Neural cell (in vitro differentiated cells): ENCODE measurements at regions not wholly inside any gene's neighbourhood (a gene's known extent, or its start where the extent isn't known, plus 50 kb on each side); places are given as distances from the start of the nearest gene placed in this dataset.

ENCODE experiments used
- H2AFZ ChIP-seq: fragments of 200-600, 300-800 bp; sonication (generic), shearing (Covaris generic); 2 replicates; pipeline ENCODE4 v1.6.0; 2014; ENCODE audit warnings: low read depth, mild to moderate bottlenecking, antibody characterized with exemption, low read length, moderate library complexity
- H3F3A ChIP-seq: fragments of 200-600 bp; shearing (Covaris generic); 2 replicates; pipeline ENCODE4 v1.6.1; 2016; ENCODE audit warnings: mild to moderate bottlenecking, moderate library complexity, mixed read lengths, antibody characterized with exemption, low read length; ENCODE audit not compliant: insufficient read depth, poor library complexity, severe bottlenecking
- H3K27ac ChIP-seq: fragments of 200-600, 300-800 bp; sonication (generic), shearing (Covaris generic); 2 replicates; pipeline ENCODE4 v1.5.1; 2014; ENCODE audit warnings: mild to moderate bottlenecking, low read length, moderate library complexity
- H3K27me3 ChIP-seq: fragments of 300-800, 200-600 bp; sonication (generic), shearing (Covaris generic); 2 replicates; pipeline ENCODE4 v1.6.0; 2014; ENCODE audit warnings: mild to moderate bottlenecking, low read depth, low read length, moderate library complexity; ENCODE audit not compliant: insufficient read depth
- H3K36me3 ChIP-seq: fragments of 300-800, 200-600 bp; sonication (generic), shearing (Covaris generic); 2 replicates; pipeline ENCODE4 v1.5.1; 2014; ENCODE audit warnings: mild to moderate bottlenecking, antibody characterized with exemption, low read length, moderate library complexity; ENCODE audit not compliant: insufficient read depth
- H3K4me2 ChIP-seq: fragments of 300-800, 200-600 bp; sonication (generic), shearing (Covaris generic); 2 replicates; pipeline ENCODE4 v1.6.0; 2014; ENCODE audit warnings: mild to moderate bottlenecking, low read length
- H3K4me3 ChIP-seq: fragments of 300-800, 200-600 bp; sonication (generic), shearing (Covaris generic); 2 replicates; pipeline ENCODE4 v1.5.1; 2014; ENCODE audit warnings: mild to moderate bottlenecking, low read length, moderate library complexity
- H3K79me2 ChIP-seq: fragments of 200-600 bp; shearing (Covaris generic); replicated peaks from 2 replicates; pipeline ENCODE4 v1.6.0; 2014; ENCODE audit warnings: mild to moderate bottlenecking, low read length, moderate library complexity; ENCODE audit not compliant: insufficient read depth
- H3K9ac ChIP-seq: fragments of 300-800, 200-600 bp; sonication (generic), shearing (Covaris generic); 2 replicates; pipeline ENCODE4 v1.6.1; 2016; ENCODE audit warnings: mild to moderate bottlenecking, low read length, mixed read lengths
- H3K9me2 ChIP-seq: fragments of 200-600 bp; shearing (Covaris generic); 2 replicates; pipeline ENCODE4 v1.6.1; 2016; ENCODE audit warnings: mild to moderate bottlenecking, low read length, mixed read lengths; ENCODE audit not compliant: insufficient read depth
- H3K9me3 ChIP-seq: fragments of 200-600, 300-800 bp; sonication (generic), shearing (Covaris generic); 2 replicates; pipeline ENCODE4 v1.6.1; 2016; ENCODE audit warnings: mild to moderate bottlenecking, mixed run types, low read length, moderate library complexity, mixed read lengths
- H4K20me1 ChIP-seq: fragments of 200-600 bp; shearing (Covaris generic); 2 replicates; pipeline ENCODE4 v1.6.1; 2016; ENCODE audit warnings: mild to moderate bottlenecking, mixed run types; ENCODE audit not compliant: insufficient read depth
- EP300 ChIP-seq: fragments of 450-650 bp; conservative IDR thresholded peaks from 2 replicates; pipeline ENCODE4 v1.6.1; 2014; ENCODE audit warnings: antibody characterized with exemption, mild to moderate bottlenecking, moderate library complexity; ENCODE audit not compliant: poor library complexity, severe bottlenecking
- EZH2 ChIP-seq: fragments of 200-600, 300-800 bp; shearing (Covaris generic), sonication (generic); IDR thresholded peaks from 2 replicates; pipeline ENCODE4 v1.6.1; 2014; ENCODE audit warnings: antibody characterized with exemption, low read length, borderline replicate concordance, mild to moderate bottlenecking; ENCODE audit not compliant: insufficient read depth, poor library complexity, severe bottlenecking
- MXI1 ChIP-seq: fragments of 450-650 bp; conservative IDR thresholded peaks from 2 replicates; pipeline ENCODE4 v1.6.1; 2014; ENCODE audit warnings: antibody characterized with exemption, mild to moderate bottlenecking; ENCODE audit not compliant: poor library complexity, severe bottlenecking
- POLR2AphosphoS5 ChIP-seq: IDR thresholded peaks from 2 replicates; pipeline ENCODE4 v1.6.1; 2012
- RAD21 ChIP-seq: fragments of 450-650 bp; conservative IDR thresholded peaks from 2 replicates; pipeline ENCODE4 v1.6.1; 2014; ENCODE audit warnings: antibody characterized with exemption, mild to moderate bottlenecking, moderate library complexity
- SMC3 ChIP-seq: fragments of 450-650 bp; conservative IDR thresholded peaks from 2 replicates; pipeline ENCODE4 v1.6.1; 2014; ENCODE audit warnings: antibody characterized with exemption, mild to moderate bottlenecking, moderate library complexity; ENCODE audit not compliant: poor library complexity
- TAF1 ChIP-seq: IDR thresholded peaks from 2 replicates; pipeline ENCODE4 v1.6.1; 2012; ENCODE audit warnings: low read depth
- TF ChIP-seq, protein P1 (sequence below): IDR thresholded peaks from 2 replicates; pipeline ENCODE4 v1.6.1; 2012; ENCODE audit warnings: borderline replicate concordance
- TF ChIP-seq, protein P2 (sequence below): fragments of 450-650 bp; IDR thresholded peaks from 2 replicates; pipeline ENCODE4 v1.5.1; 2014; ENCODE audit warnings: antibody characterized with exemption, mild to moderate bottlenecking, moderate library complexity; ENCODE audit not compliant: poor library complexity, severe bottlenecking

DNA sequence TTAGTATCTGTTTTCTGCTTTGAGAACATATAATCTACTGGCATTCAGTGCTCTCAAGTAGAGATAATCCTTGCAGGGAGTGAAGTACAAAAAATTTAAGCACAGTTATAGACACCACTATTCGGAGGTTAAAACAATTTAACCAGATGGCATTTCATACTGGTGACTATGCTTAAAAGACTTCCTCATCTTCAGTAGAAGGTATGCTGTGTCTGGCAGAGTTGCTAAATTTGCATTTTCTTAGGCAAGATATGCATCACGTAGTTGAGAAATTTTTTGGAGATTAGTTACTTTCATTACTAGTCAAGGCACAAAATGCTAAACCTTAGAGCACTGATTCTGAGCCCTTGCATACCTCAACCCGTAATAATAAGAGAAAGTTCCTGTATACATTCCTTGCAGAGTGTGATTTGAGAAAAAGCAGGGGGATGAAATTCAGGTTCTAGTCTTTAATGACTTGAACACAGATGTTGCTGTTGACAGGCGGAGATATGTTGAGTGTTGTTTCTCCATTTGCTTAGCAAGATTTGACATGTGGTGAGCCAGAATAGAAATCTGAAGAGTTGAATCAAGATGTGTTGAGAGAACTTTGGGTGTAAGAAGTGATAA, 70.8 kb upstream of the STARD4 start:
- Histone ChIP-seq H4K20me1 (no peaks in the 10 kb centered on the region), H3K27me3 (no peaks in the 10 kb centered on the region), H3K4me2 (no peak overlapping the region), H3K9me2 (no peaks in the 10 kb centered on the region), H2AFZ (no peak overlapping the region), H3K79me2 (no peaks in the 10 kb centered on the region), H3K36me3 (no peaks in the 10 kb centered on the region), H3K9ac (no peak overlapping the region), H3K4me3 (no peak overlapping the region), H3K9me3 (no peaks in the 10 kb centered on the region), H3F3A (no peaks in the 10 kb centered on the region), H3K27ac (no peak overlapping the region)
- TF ChIP-seq RAD21, result no peak
- no peak for TF ChIP-seq EP300
- TF ChIP-seq SMC3, result no peak
- TF ChIP-seq, protein P1, sequence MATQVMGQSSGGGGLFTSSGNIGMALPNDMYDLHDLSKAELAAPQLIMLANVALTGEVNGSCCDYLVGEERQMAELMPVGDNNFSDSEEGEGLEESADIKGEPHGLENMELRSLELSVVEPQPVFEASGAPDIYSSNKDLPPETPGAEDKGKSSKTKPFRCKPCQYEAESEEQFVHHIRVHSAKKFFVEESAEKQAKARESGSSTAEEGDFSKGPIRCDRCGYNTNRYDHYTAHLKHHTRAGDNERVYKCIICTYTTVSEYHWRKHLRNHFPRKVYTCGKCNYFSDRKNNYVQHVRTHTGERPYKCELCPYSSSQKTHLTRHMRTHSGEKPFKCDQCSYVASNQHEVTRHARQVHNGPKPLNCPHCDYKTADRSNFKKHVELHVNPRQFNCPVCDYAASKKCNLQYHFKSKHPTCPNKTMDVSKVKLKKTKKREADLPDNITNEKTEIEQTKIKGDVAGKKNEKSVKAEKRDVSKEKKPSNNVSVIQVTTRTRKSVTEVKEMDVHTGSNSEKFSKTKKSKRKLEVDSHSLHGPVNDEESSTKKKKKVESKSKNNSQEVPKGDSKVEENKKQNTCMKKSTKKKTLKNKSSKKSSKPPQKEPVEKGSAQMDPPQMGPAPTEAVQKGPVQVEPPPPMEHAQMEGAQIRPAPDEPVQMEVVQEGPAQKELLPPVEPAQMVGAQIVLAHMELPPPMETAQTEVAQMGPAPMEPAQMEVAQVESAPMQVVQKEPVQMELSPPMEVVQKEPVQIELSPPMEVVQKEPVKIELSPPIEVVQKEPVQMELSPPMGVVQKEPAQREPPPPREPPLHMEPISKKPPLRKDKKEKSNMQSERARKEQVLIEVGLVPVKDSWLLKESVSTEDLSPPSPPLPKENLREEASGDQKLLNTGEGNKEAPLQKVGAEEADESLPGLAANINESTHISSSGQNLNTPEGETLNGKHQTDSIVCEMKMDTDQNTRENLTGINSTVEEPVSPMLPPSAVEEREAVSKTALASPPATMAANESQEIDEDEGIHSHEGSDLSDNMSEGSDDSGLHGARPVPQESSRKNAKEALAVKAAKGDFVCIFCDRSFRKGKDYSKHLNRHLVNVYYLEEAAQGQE, result no peak
- no peak for TF ChIP-seq EZH2
- TF ChIP-seq MXI1, result no peak
- TF ChIP-seq TAF1, result no peak
- TF ChIP-seq, protein P2, sequence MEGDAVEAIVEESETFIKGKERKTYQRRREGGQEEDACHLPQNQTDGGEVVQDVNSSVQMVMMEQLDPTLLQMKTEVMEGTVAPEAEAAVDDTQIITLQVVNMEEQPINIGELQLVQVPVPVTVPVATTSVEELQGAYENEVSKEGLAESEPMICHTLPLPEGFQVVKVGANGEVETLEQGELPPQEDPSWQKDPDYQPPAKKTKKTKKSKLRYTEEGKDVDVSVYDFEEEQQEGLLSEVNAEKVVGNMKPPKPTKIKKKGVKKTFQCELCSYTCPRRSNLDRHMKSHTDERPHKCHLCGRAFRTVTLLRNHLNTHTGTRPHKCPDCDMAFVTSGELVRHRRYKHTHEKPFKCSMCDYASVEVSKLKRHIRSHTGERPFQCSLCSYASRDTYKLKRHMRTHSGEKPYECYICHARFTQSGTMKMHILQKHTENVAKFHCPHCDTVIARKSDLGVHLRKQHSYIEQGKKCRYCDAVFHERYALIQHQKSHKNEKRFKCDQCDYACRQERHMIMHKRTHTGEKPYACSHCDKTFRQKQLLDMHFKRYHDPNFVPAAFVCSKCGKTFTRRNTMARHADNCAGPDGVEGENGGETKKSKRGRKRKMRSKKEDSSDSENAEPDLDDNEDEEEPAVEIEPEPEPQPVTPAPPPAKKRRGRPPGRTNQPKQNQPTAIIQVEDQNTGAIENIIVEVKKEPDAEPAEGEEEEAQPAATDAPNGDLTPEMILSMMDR, result no peak
- TF ChIP-seq POLR2AphosphoS5, result no peak

DNA sequence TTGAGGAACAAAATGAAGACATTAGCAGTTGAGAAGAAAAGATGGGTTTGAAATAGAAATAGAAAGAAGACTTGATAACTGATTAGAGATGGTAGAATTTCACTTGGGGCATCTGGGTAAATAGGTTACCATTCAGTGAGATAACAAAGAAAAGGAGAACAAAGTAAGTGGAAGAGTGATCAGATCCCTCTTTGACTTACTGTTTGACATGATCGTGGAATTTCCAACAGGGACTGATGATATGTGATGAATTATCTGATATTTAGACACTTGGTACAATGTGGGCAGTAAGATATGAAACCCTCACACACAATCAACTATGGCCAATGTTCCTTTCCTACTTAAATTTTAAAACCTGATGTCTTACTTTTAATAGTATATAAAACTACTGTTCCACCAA, 70.1 kb upstream of the STARD4 start:
- Histone ChIP-seq H3K9me3 (no peaks in the 10 kb centered on the region), H3K27ac (no peak overlapping the region), H3K9me2 (no peaks in the 10 kb centered on the region), H3K79me2 (no peaks in the 10 kb centered on the region), H3K27me3 (no peaks in the 10 kb centered on the region), H3K9ac (no peak overlapping the region), H3K36me3 (no peaks in the 10 kb centered on the region), H2AFZ (no peak overlapping the region), H3K4me3 (no peak overlapping the region), H4K20me1 (no peaks in the 10 kb centered on the region), H3K4me2 (no peak overlapping the region), H3F3A (no peaks in the 10 kb centered on the region)
- TF ChIP-seq TAF1 (no peak), EZH2 (no peak), MXI1 (no peak), RAD21 (no peak), SMC3 (no peak), POLR2AphosphoS5 (no peak), EP300 (no peak)
- TF ChIP-seq, protein P1, result no peak
- TF ChIP-seq, protein P2, result no peak
